H1 (cell line): ENCODE measurements at regions not wholly inside any gene's neighbourhood (a gene's known extent, or its start where the extent isn't known, plus 50 kb on each side); places are given as distances from the start of the nearest gene placed in this dataset.

Experiments used
- CTCF ChIA-PET: fragments of 300-600 bp; sonication (Branson Sonifier 250); formaldehyde crosslinking; loops from one replicate; lab custom pipeline; 2021; ENCODE audit not compliant: partially characterized antibody; lab: Charles Lee
- POLR2A ChIA-PET: fragments of 300-600 bp; sonication (Branson Sonifier 250); formaldehyde crosslinking; loops from one replicate; lab custom pipeline; 2021; ENCODE audit warnings: inconsistent platforms; ENCODE audit not compliant: partially characterized antibody; lab: Charles Lee
- DNase-seq, 2 experiments: peaks; one replicate each; pipeline versions ENCODE4 v3.0.0 to v3.0.0-alpha.2; 2010 to 2022; ENCODE audit warnings: low spot score in 2 of 2, low read depth in 1 of 2, mixed read lengths in 1 of 2
- FAIRE-seq: peaks from 2 replicates; lab custom pipeline; 2011; peaks lifted over from hg19 to GRCh38; lab: Jason Lieb, UNC
- H2AFZ ChIP-seq: 2 replicates; pipeline ENCODE4 v1.8.1; 2012; ENCODE audit warnings: low read length, inconsistent platforms
- H2AK5ac ChIP-seq: 2 replicates; pipeline ENCODE4 v1.6.1; 2013; ENCODE audit warnings: low read depth, low read length
- H2BK120ac ChIP-seq: replicated peaks from 2 replicates; pipeline ENCODE3; 2013; ENCODE audit warnings: low read depth, low read length, inconsistent platforms
- H2BK12ac ChIP-seq: 2 replicates; pipeline ENCODE4 v1.6.1; 2013; ENCODE audit warnings: low read depth, low read length
- H2BK15ac ChIP-seq: 2 replicates; pipeline ENCODE4 v1.6.1; 2013; ENCODE audit warnings: low read length
- H2BK20ac ChIP-seq: 2 replicates; pipeline ENCODE4 v1.6.1; 2013; ENCODE audit warnings: low read length
- H2BK5ac ChIP-seq: 2 replicates; pipeline ENCODE4 v1.6.1; 2013; ENCODE audit warnings: low read depth, low read length
- H3K14ac ChIP-seq: 2 replicates; pipeline ENCODE4 v1.6.1; 2013; ENCODE audit warnings: inconsistent platforms; ENCODE audit not compliant: insufficient read length
- H3K18ac ChIP-seq: 2 replicates; pipeline ENCODE4 v1.6.1; 2013; ENCODE audit warnings: low read length; ENCODE audit errors: extremely low read depth
- H3K23ac ChIP-seq: 2 replicates; pipeline ENCODE4 v1.6.1; 2013; ENCODE audit warnings: inconsistent platforms; ENCODE audit not compliant: insufficient read length
- H3K23me2 ChIP-seq: 2 replicates; pipeline ENCODE4 v1.6.1; 2013; ENCODE audit warnings: low read depth, low read length
- H3K27ac ChIP-seq: 2 replicates; pipeline ENCODE4 v1.6.1; 2011; ENCODE audit warnings: low read depth, low read length, inconsistent platforms
- H3K27me3 ChIP-seq, 4 experiments: replicated peaks in 1 of 4; 1 replicate in 1 of 4; 2 replicates in 3 of 4; pipeline versions ENCODE4 v1.6.1 to v1.8.1; 2011 to 2013; ENCODE audit warnings: low read length in 3 of 4, mild to moderate bottlenecking in 3 of 4, inconsistent platforms in 2 of 4, mixed read lengths in 2 of 4, moderate library complexity in 1 of 4; ENCODE audit not compliant: control insufficient read depth in 3 of 4, insufficient read depth in 3 of 4; ENCODE audit errors: extremely low read depth in 1 of 4
- H3K36me3 ChIP-seq, 4 experiments: 2 replicates each; pipeline versions ENCODE4 v1.6.1 to v1.8.1; 2011 to 2013; ENCODE audit warnings: mild to moderate bottlenecking in 4 of 4, low read length in 3 of 4, moderate library complexity in 2 of 4, control low read depth in 1 of 4, inconsistent platforms in 1 of 4; ENCODE audit not compliant: insufficient read depth in 4 of 4, control insufficient read depth in 2 of 4
- H3K4ac ChIP-seq: replicated peaks from 2 replicates; pipeline ENCODE3; 2013; ENCODE audit warnings: low read length, low read depth, mixed read lengths, inconsistent platforms; ENCODE audit not compliant: insufficient read length
- H3K4me1 ChIP-seq, 4 experiments: replicated peaks in 1 of 4; 1 replicate in 1 of 4; 2 replicates in 3 of 4; pipeline versions ENCODE4 v1.6.1 to v1.8.1; 2011 to 2013; ENCODE audit warnings: low read length in 3 of 4, inconsistent platforms in 2 of 4, mixed read lengths in 1 of 4; ENCODE audit not compliant: insufficient read depth in 4 of 4, control insufficient read depth in 3 of 4
- H3K4me2 ChIP-seq, 2 experiments: 2 replicates each; pipeline versions ENCODE4 v1.6.1 to v1.8.1; 2011 to 2013; ENCODE audit warnings: low read depth in 2 of 2, low read length in 2 of 2, control low read depth in 1 of 2, inconsistent platforms in 1 of 2, mild to moderate bottlenecking in 1 of 2; ENCODE audit not compliant: insufficient read depth in 1 of 2
- H3K4me3 ChIP-seq, 4 experiments: fragments of 200-600, 300-600 bp in 1 of 4; sonication (generic), shearing (Covaris generic), sonication (Bioruptor Twin) in 1 of 4; 2 replicates each; pipeline versions ENCODE4 v1.5.1 to v1.8.1; 2011 to 2016; ENCODE audit warnings: low read length in 4 of 4, low read depth in 3 of 4, control low read depth in 2 of 4, inconsistent platforms in 2 of 4, mild to moderate bottlenecking in 2 of 4, mixed read lengths in 1 of 4, moderate library complexity in 1 of 4; ENCODE audit not compliant: insufficient read depth in 2 of 4; ENCODE audit errors: extremely low read depth in 1 of 4
- H3K56ac ChIP-seq: replicated peaks from 2 replicates; pipeline ENCODE3; 2013; ENCODE audit warnings: low read depth, mild to moderate bottlenecking, mixed read lengths, low read length, inconsistent platforms; ENCODE audit not compliant: insufficient read length
- H3K79me1 ChIP-seq: 2 replicates; pipeline ENCODE4 v1.6.1; 2013; ENCODE audit warnings: low read depth, low read length, control low read depth
- H3K79me2 ChIP-seq, 2 experiments: 2 replicates each; pipeline versions ENCODE4 v1.6.1 to v1.8.1; 2012 to 2013; ENCODE audit warnings: low read length in 2 of 2, mild to moderate bottlenecking in 2 of 2, inconsistent platforms in 1 of 2; ENCODE audit not compliant: insufficient read depth in 2 of 2, control insufficient read depth in 1 of 2
- H3K9ac ChIP-seq, 4 experiments: replicated peaks in 1 of 4; 1 replicate in 1 of 4; 2 replicates in 3 of 4; pipeline versions ENCODE4 v1.6.1 to v1.8.1; 2011 to 2013; ENCODE audit warnings: low read depth in 3 of 4, low read length in 3 of 4, control low read depth in 2 of 4, mild to moderate bottlenecking in 2 of 4, moderate library complexity in 2 of 4, inconsistent platforms in 1 of 4; ENCODE audit errors: extremely low read depth in 1 of 4
- H3K9me3 ChIP-seq, 2 experiments: 2 replicates each; pipeline versions ENCODE4 v1.6.1 to v1.8.1; 2012 to 2013; ENCODE audit warnings: mild to moderate bottlenecking in 2 of 2, moderate library complexity in 2 of 2, control low read depth in 1 of 2, inconsistent platforms in 1 of 2, low read depth in 1 of 2, low read length in 1 of 2, mixed read lengths in 1 of 2; ENCODE audit not compliant: insufficient read depth in 2 of 2
- H4K20me1 ChIP-seq, 2 experiments: replicated peaks in 1 of 2; 2 replicates each; pipeline versions ENCODE3 to v1.8.1; 2011 to 2013; ENCODE audit warnings: inconsistent platforms in 2 of 2, low read length in 2 of 2, mild to moderate bottlenecking in 1 of 2; ENCODE audit not compliant: insufficient read depth in 2 of 2, control insufficient read depth in 1 of 2
- H4K5ac ChIP-seq: 2 replicates; pipeline ENCODE4 v1.6.1; 2013; ENCODE audit warnings: low read length, low read depth, mixed read lengths, inconsistent platforms; ENCODE audit not compliant: insufficient read length
- H4K8ac ChIP-seq: 2 replicates; pipeline ENCODE4 v1.8.0; 2013; ENCODE audit warnings: mild to moderate bottlenecking, moderate library complexity, low read length, inconsistent platforms; ENCODE audit not compliant: insufficient read depth; ENCODE audit errors: extremely low read depth
- H4K91ac ChIP-seq: replicated peaks from 2 replicates; pipeline ENCODE3; 2013; ENCODE audit warnings: low read length, mixed read lengths, inconsistent platforms; ENCODE audit not compliant: insufficient read length
- CHD1 ChIP-seq: IDR thresholded peaks from 2 replicates; pipeline ENCODE4 v1.6.1; 2012; ENCODE audit warnings: low read depth, low read length, improper control_type of control experiment
- E2F6 ChIP-seq: IDR thresholded peaks from 2 replicates; pipeline ENCODE4 v1.6.1; 2012; ENCODE audit warnings: inconsistent platforms
- EZH2 ChIP-seq: fragments of 200-600 bp; sonication (generic); IDR thresholded peaks from 2 replicates; pipeline ENCODE4 v1.7.1; 2012; ENCODE audit warnings: low read depth, mild to moderate bottlenecking, moderate library complexity, low read length, inconsistent platforms; ENCODE audit not compliant: severe bottlenecking
- JUND ChIP-seq: IDR thresholded peaks from 2 replicates; pipeline ENCODE4 v1.6.1; 2011; ENCODE audit warnings: mild to moderate bottlenecking, improper control_type of control experiment, low read length
- PHF8 ChIP-seq: fragments of 200-600 bp; sonication (generic); conservative IDR thresholded peaks from 2 replicates; pipeline ENCODE4 v1.7.1; 2012; ENCODE audit warnings: low read depth, mild to moderate bottlenecking, inconsistent platforms, low read length, moderate library complexity
- RXRA ChIP-seq: IDR thresholded peaks from 2 replicates; pipeline ENCODE4 v1.6.1; 2011; ENCODE audit warnings: low read depth, mild to moderate bottlenecking, low read length, moderate library complexity; ENCODE audit not compliant: insufficient read depth
- TAF7 ChIP-seq: optimal IDR thresholded peaks from 2 replicates; pipeline ENCODE3; 2011; ENCODE audit warnings: low read depth, mild to moderate bottlenecking, inconsistent platforms, low read length, moderate library complexity, borderline replicate concordance
- YY1 ChIP-seq: IDR thresholded peaks from 2 replicates; pipeline ENCODE4 v1.6.1; 2011; ENCODE audit warnings: low read depth, mild to moderate bottlenecking, low read length
- WGBS, 2 experiments: shearing (Covaris generic) in 1 of 2; methylation state at CpG; one replicate each; pipeline versions ENCODE4 v1.1.6 to v1.1.7; 2013 to 2015; ENCODE audit warnings: low lambda C conversion rate in 2 of 2, mixed read lengths in 2 of 2, inconsistent platforms in 1 of 2, low coverage in 1 of 2, missing lambda C conversion rate in 1 of 2; ENCODE audit not compliant: insufficient replicate concordance in 2 of 2, insufficient coverage in 1 of 2, insufficient read length in 1 of 2; ENCODE audit errors: extremely low coverage in 1 of 2, missing lambda C conversion rate in 1 of 2; 5-methylcytosine and 5-hydroxymethylcytosine counted together

GRCh38 chr5:128711216-128711615 is 173.2 kb upstream of the FBN2 start:
- H3K27ac ChIP-seq: no peak overlapping the region
- no peaks in the 10 kb centered on the region for H4K20me1 ChIP-seq
- H2BK12ac ChIP-seq: no peak overlapping the region
- no peak overlapping the region for H3K18ac ChIP-seq
- H4K5ac ChIP-seq: no peak overlapping the region
- H4K91ac ChIP-seq: no peak overlapping the region
- H2BK5ac ChIP-seq: no peak overlapping the region
- WGBS, 2 experiments: 80% methylated on average over 2 of the region's 2 CpGs; no CpG with 5 or more reads in 1 of the 2 experiments
- no peak overlapping the region for H3K56ac ChIP-seq
- no peak overlapping the region for H2AK5ac ChIP-seq
- no peak for TF ChIP-seq YY1
- TF ChIP-seq PHF8: no peak
- TF ChIP-seq EZH2: no peak
- no peak for TF ChIP-seq RXRA
- TF ChIP-seq E2F6: no peak
- no peak for TF ChIP-seq CHD1
- no peak for TF ChIP-seq TAF7
- TF ChIP-seq JUND: no peak
- H2BK15ac ChIP-seq: no peak overlapping the region
- no peaks in the 10 kb centered on the region for H3K23me2 ChIP-seq
- H4K8ac ChIP-seq: no peak overlapping the region
- H3K9me3 ChIP-seq: no peaks in the 10 kb centered on the region
- no peak overlapping the region for H3K4me3 ChIP-seq
- ChIA-PET CTCF (interaction anchor here (1.4 kb wide), 1 partner anchor 13 kb away, joined by 5 read pairs; no protein-coding TSS in a partner anchor), POLR2A (no interaction called here)
- no peak overlapping the region for H2AFZ ChIP-seq
- no peaks in the 10 kb centered on the region for H3K79me2 ChIP-seq
- H3K4me2 ChIP-seq: no peak overlapping the region
- no peak overlapping the region for H3K9ac ChIP-seq
- no peak for FAIRE-seq
- no peak overlapping the region for H3K23ac ChIP-seq
- H2BK120ac ChIP-seq: no peak overlapping the region
- no peak overlapping the region for H3K14ac ChIP-seq
- H3K27me3 ChIP-seq: no peaks in the 10 kb centered on the region
- no peak overlapping the region for H2BK20ac ChIP-seq
- H3K79me1 ChIP-seq: no peaks in the 10 kb centered on the region
- H3K36me3 ChIP-seq: no peaks in the 10 kb centered on the region
- no peak for DNase-seq
- no peaks in the 10 kb centered on the region for H3K4me1 ChIP-seq
- no peak overlapping the region for H3K4ac ChIP-seq
